ENCODE measurements at regions not wholly inside any gene's neighbourhood (a gene's known extent, or its start where the extent isn't known, plus 50 kb on each side); places are given as distances from the start of the nearest gene placed in this dataset.

GRCh38 chr9:25260046-25260445 is 418.2 kb downstream of the TUSC1 start:
- Histone ChIP-seq H3K4me3 (no peak overlapping the region), H3K27me3 (no peaks in the 10 kb centered on the region), H3K27ac (no peak overlapping the region), H3K36me3 (ENCODE audit: low read depth, missing control alignments) (no peaks in the 10 kb centered on the region), H3K4me1 (no peaks in the 10 kb centered on the region), H3K9me3 (no peaks in the 10 kb centered on the region)
- TF ChIP-seq POLR2A (IDR thresholded peaks at IDR 0.05) = no peak
- TF ChIP-seq, protein P1, sequence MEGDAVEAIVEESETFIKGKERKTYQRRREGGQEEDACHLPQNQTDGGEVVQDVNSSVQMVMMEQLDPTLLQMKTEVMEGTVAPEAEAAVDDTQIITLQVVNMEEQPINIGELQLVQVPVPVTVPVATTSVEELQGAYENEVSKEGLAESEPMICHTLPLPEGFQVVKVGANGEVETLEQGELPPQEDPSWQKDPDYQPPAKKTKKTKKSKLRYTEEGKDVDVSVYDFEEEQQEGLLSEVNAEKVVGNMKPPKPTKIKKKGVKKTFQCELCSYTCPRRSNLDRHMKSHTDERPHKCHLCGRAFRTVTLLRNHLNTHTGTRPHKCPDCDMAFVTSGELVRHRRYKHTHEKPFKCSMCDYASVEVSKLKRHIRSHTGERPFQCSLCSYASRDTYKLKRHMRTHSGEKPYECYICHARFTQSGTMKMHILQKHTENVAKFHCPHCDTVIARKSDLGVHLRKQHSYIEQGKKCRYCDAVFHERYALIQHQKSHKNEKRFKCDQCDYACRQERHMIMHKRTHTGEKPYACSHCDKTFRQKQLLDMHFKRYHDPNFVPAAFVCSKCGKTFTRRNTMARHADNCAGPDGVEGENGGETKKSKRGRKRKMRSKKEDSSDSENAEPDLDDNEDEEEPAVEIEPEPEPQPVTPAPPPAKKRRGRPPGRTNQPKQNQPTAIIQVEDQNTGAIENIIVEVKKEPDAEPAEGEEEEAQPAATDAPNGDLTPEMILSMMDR (IDR thresholded peaks at IDR 0.05) = no peak
- WGBS, 2 donors = 46 to 90% methylated on average over 1 of the region's 1 CpG
- intact Hi-C loops (cut with DNase I; ENCODE audit: low total_unique reads) = no loop called here
- no peak for DNase-seq

DNA sequence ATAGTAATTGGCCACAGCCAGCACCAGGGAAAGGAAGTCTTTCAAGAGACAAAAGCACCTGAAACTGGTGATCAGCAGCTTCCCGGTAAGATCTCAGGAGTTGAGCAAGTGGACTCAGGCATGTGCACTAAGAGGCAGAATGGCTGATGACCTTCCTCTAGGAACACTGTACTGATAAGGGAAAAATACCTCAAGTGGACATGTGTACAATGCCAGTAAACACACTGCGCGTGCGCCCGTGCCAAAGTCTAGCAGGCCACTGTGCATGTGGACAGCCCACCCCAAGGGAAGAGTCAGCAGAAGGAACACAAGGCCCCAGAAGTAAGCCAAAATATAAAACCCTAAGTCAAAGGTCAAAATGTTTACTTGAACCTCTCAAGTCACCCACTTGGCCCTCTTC is 423.0 kb downstream of the TUSC1 start:
- H3K9me3 ChIP-seq = no peaks in the 10 kb centered on the region
- 57 to 80% methylated on average over 5 of the region's 5 CpGs for WGBS, 2 donors
- no peaks in the 10 kb centered on the region for H3K27me3 ChIP-seq
- DNase-seq = peak; percentile 17
- no peaks in the 10 kb centered on the region for H3K36me3 ChIP-seq (ENCODE audit: low read depth, missing control alignments)
- no peaks in the 10 kb centered on the region for H3K4me1 ChIP-seq
- H3K27ac ChIP-seq = no peak overlapping the region
- H3K4me3 ChIP-seq = no peak overlapping the region
- TF ChIP-seq POLR2A (IDR thresholded peaks at IDR 0.05) = no peak
- TF ChIP-seq, protein P1 (IDR thresholded peaks at IDR 0.05) = no peak
- intact Hi-C loops (cut with DNase I; ENCODE audit: low total_unique reads) = no loop called here

GRCh38 chr9:25254051-25254450 is 424.2 kb downstream of the TUSC1 start:
- Histone ChIP-seq H3K4me1 (no peaks in the 10 kb centered on the region), H3K27ac (no peak overlapping the region), H3K4me3 (no peak overlapping the region), H3K27me3 (no peaks in the 10 kb centered on the region), H3K36me3 (ENCODE audit: low read depth, missing control alignments) (no peaks in the 10 kb centered on the region), H3K9me3 (no peaks in the 10 kb centered on the region)
- no peak for TF ChIP-seq POLR2A (IDR thresholded peaks at IDR 0.05)
- TF ChIP-seq, protein P1 (IDR thresholded peaks at IDR 0.05) = no peak
- 46 to 51% methylated on average over 2 of the region's 2 CpGs for WGBS, 2 donors
- intact Hi-C loops (cut with DNase I; ENCODE audit: low total_unique reads) = no loop called here
- no peak for DNase-seq

- Histone ChIP-seq H3K4me3 (no peak overlapping the region), H3K36me3 (ENCODE audit: low read depth, missing control alignments) (no peaks in the 10 kb centered on the region), H3K4me1 (no peaks in the 10 kb centered on the region), H3K9me3 (no peaks in the 10 kb centered on the region), H3K27me3 (no peaks in the 10 kb centered on the region), H3K27ac (no peak overlapping the region)
- WGBS, 2 donors = 76 to 82% methylated on average over 3 of the region's 3 CpGs
- DNase-seq = no peak
- TF ChIP-seq, protein P1 (IDR thresholded peaks at IDR 0.05) = no peak
- TF ChIP-seq POLR2A (IDR thresholded peaks at IDR 0.05) = no peak
- intact Hi-C loops (cut with DNase I; ENCODE audit: low total_unique reads) = no loop called here
These were observed 436.8 kb downstream of the TUSC1 start for GRCh38 chr9:25241421-25241820.

- no peak overlapping the region for H3K27ac ChIP-seq
- no peaks in the 10 kb centered on the region for H3K4me1 ChIP-seq
- 84 to 88% methylated on average over 8 of the region's 8 CpGs for WGBS, 2 donors
These were observed 451.1 kb downstream of the TUSC1 start for GRCh38 chr9:25226901-25227686.

More at GRCh38 chr9:25226901-25227686, 451.1 kb downstream of the TUSC1 start:
- intact Hi-C loops (cut with DNase I; ENCODE audit: low total_unique reads) = no loop called here
- no peak for DNase-seq
- no peak for TF ChIP-seq POLR2A (IDR thresholded peaks at IDR 0.05)
- TF ChIP-seq, protein P1 (IDR thresholded peaks at IDR 0.05) = no peak
- Histone ChIP-seq H3K27me3 (no peaks in the 10 kb centered on the region), H3K4me3 (no peak overlapping the region), H3K9me3 (no peaks in the 10 kb centered on the region), H3K36me3 (ENCODE audit: low read depth, missing control alignments) (no peaks in the 10 kb centered on the region)
